SU-DHL-6 (cell line): ENCODE measurements at regions not wholly inside any gene's neighbourhood (a gene's known extent, or its start where the extent isn't known, plus 50 kb on each side); places are given as distances from the start of the nearest gene placed in this dataset.

Source experiments
- H2AFZ ChIP-seq: fragments of 200-600 bp; sonication (generic); 2 replicates; pipeline ENCODE4 v1.6.1; 2014; ENCODE audit warnings: low read depth, mild to moderate bottlenecking, moderate library complexity, mixed read lengths, antibody characterized with exemption, low read length; ENCODE audit not compliant: severe bottlenecking
- H3F3A ChIP-seq: fragments of 200-600 bp; shearing (Covaris generic); 2 replicates; pipeline ENCODE4 v1.6.0; 2016; ENCODE audit warnings: antibody characterized with exemption, mild to moderate bottlenecking; ENCODE audit not compliant: insufficient read depth
- H3K27ac ChIP-seq: fragments of 200-600 bp; sonication (generic); 2 replicates; pipeline ENCODE4 v1.5.1; 2016; ENCODE audit warnings: low read depth, mild to moderate bottlenecking, low read length, moderate library complexity, mixed read lengths
- H3K27me3 ChIP-seq: fragments of 200-600 bp; sonication (generic), shearing (Covaris generic); 2 replicates; pipeline ENCODE4 v1.6.0; 2014; ENCODE audit warnings: mild to moderate bottlenecking, low read length
- H3K36me3 ChIP-seq: fragments of 200-600 bp; sonication (generic); 2 replicates; pipeline ENCODE4 v1.6.1; 2014; ENCODE audit warnings: mild to moderate bottlenecking, low read length, mixed read lengths
- H3K4me2 ChIP-seq: fragments of 300-600, 200-600 bp; shearing (Covaris generic), sonication (generic); 2 replicates; pipeline ENCODE4 v1.6.0; 2014; ENCODE audit warnings: low read length, low read depth, mild to moderate bottlenecking; ENCODE audit not compliant: poor library complexity, severe bottlenecking
- H3K4me3 ChIP-seq: fragments of 200-600 bp; sonication (generic); 2 replicates; pipeline ENCODE4 v1.5.1; 2014; ENCODE audit warnings: antibody characterized with exemption, low read length, mild to moderate bottlenecking, mixed read lengths; ENCODE audit not compliant: insufficient read depth, poor library complexity, severe bottlenecking
- H3K79me2 ChIP-seq: fragments of 200-600 bp; sonication (generic); 2 replicates; pipeline ENCODE4 v1.6.1; 2014; ENCODE audit warnings: mild to moderate bottlenecking, low read length, moderate library complexity; ENCODE audit not compliant: insufficient read depth
- H3K9ac ChIP-seq: fragments of 200-600 bp; sonication (generic); 2 replicates; pipeline ENCODE4 v1.7.0; 2014; ENCODE audit warnings: mild to moderate bottlenecking, low read length
- H3K9me2 ChIP-seq: fragments of 200-600 bp; sonication (generic); replicated peaks from 2 replicates; pipeline ENCODE4 v1.6.1; 2014; ENCODE audit warnings: low read length; ENCODE audit not compliant: insufficient read depth
- H3K9me3 ChIP-seq: fragments of 200-600 bp; sonication (generic); 2 replicates; pipeline ENCODE4 v1.6.1; 2014; ENCODE audit warnings: low read length, mixed read lengths; ENCODE audit not compliant: insufficient read depth
- H4K20me1 ChIP-seq: fragments of 200-600 bp; sonication (generic); 2 replicates; pipeline ENCODE4 v1.6.1; 2014; ENCODE audit warnings: low read depth, mild to moderate bottlenecking, antibody characterized with exemption, low read length, moderate library complexity, mixed read lengths
- CTCF ChIP-seq: fragments of 200-600 bp; sonication (generic); IDR thresholded peaks from one replicate; pipeline ENCODE4 v1.5.1; 2017; ENCODE audit warnings: antibody characterized with exemption, mild to moderate bottlenecking, low read length, moderate library complexity; ENCODE audit not compliant: insufficient read depth, poor library complexity, severe bottlenecking
- EZH2phosphoT487 ChIP-seq: fragments of 200-600 bp; sonication (generic), shearing (Covaris generic); conservative IDR thresholded peaks from 2 replicates; pipeline ENCODE4 v1.6.1; 2018; ENCODE audit warnings: mild to moderate bottlenecking, antibody characterized with exemption, low read length, moderate library complexity, mixed read lengths

- Histone ChIP-seq H3K27me3 (no peaks in the 10 kb centered on the region), H2AFZ (no peak overlapping the region), H3K36me3 (no peaks in the 10 kb centered on the region), H3K9ac (no peak overlapping the region), H3K27ac (no peak overlapping the region), H3K79me2 (no peaks in the 10 kb centered on the region), H3K9me3 (no peaks in the 10 kb centered on the region), H3F3A (no peaks in the 10 kb centered on the region), H3K4me2 (no peak overlapping the region), H3K9me2 (no peaks in the 10 kb centered on the region), H4K20me1 (no peaks in the 10 kb centered on the region), H3K4me3 (no peak overlapping the region)
- TF ChIP-seq CTCF (no peak), EZH2phosphoT487 (no peak)
Observed at GRCh38 chrX:68998716-68999115, 166.5 kb downstream of the PJA1 start.

GRCh38 chrX:68997911-68998310 is 167.3 kb downstream of the PJA1 start:
- no peak overlapping the region for H2AFZ ChIP-seq
- H3F3A ChIP-seq, result no peaks in the 10 kb centered on the region
- no peaks in the 10 kb centered on the region for H3K9me3 ChIP-seq
- no peaks in the 10 kb centered on the region for H3K27me3 ChIP-seq
- no peaks in the 10 kb centered on the region for H3K79me2 ChIP-seq
- H3K4me2 ChIP-seq, result no peak overlapping the region
- TF ChIP-seq CTCF (no peak), EZH2phosphoT487 (no peak)
- H3K4me3 ChIP-seq, result no peak overlapping the region
- H3K36me3 ChIP-seq, result no peaks in the 10 kb centered on the region
- no peak overlapping the region for H3K27ac ChIP-seq
- H3K9me2 ChIP-seq, result no peaks in the 10 kb centered on the region
- H3K9ac ChIP-seq, result no peak overlapping the region
- H4K20me1 ChIP-seq, result no peaks in the 10 kb centered on the region

DNA sequence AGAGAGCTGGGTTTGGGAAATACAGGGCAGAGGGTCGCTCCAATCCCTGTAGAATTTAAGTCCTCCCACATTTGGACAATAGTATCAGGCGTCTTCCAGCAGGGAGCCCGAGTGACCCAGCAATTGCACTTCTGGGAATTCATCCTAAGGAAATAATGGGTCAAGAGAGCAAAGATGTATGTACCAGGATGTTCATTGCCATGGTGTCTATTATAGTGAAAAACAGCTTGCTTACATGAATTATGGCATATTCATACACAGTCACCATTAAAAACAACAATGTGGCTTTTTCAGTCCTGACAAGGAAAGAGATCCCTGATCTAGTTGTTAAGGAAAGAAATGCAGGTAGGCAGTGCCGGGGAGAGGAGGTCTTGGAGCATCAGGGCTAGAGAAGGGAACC is 167.7 kb downstream of the PJA1 start:
- TF ChIP-seq CTCF, result no peak
- no peak for TF ChIP-seq EZH2phosphoT487
- H3K9me3 ChIP-seq, result no peaks in the 10 kb centered on the region
- no peaks in the 10 kb centered on the region for H3K79me2 ChIP-seq
- no peak overlapping the region for H3K27ac ChIP-seq
- H3K36me3 ChIP-seq, result no peaks in the 10 kb centered on the region
- no peaks in the 10 kb centered on the region for H3K9me2 ChIP-seq
- no peak overlapping the region for H3K9ac ChIP-seq
- no peak overlapping the region for H2AFZ ChIP-seq
- H3F3A ChIP-seq, result no peaks in the 10 kb centered on the region
- H3K4me3 ChIP-seq, result no peak overlapping the region
- no peaks in the 10 kb centered on the region for H3K27me3 ChIP-seq
- no peaks in the 10 kb centered on the region for H4K20me1 ChIP-seq
- H3K4me2 ChIP-seq, result no peak overlapping the region
